ENCODE measurements at regions not wholly inside any gene's neighbourhood (a gene's known extent, or its start where the extent isn't known, plus 50 kb on each side); places are given as distances from the start of the nearest gene placed in this dataset.

GRCh38 chr17:27973258-27974044 lies 69.0 kb upstream of the NLK start:
- no peak for DNase-seq (ENCODE audit: low read depth)

- no peak for DNase-seq (ENCODE audit: low read depth)
Measured at GRCh38 chr17:27974045-27974436, 68.4 kb upstream of the NLK start.

- DNase-seq (ENCODE audit: low read depth) = no peak
Measured at GRCh38 chr17:27974531-27975145, 67.8 kb upstream of the NLK start.

- DNase-seq (ENCODE audit: low read depth) = no peak
Measured at GRCh38 chr17:27975146-27976011, 67.1 kb upstream of the NLK start.

GRCh38 chr17:27976331-27976730 lies 66.1 kb upstream of the NLK start:
- no peak for DNase-seq (ENCODE audit: low read depth)

- no peak for DNase-seq (ENCODE audit: low read depth)
Measured at GRCh38 chr17:27977751-27978688, 64.5 kb upstream of the NLK start.

GRCh38 chr17:27978689-27979175 lies 63.7 kb upstream of the NLK start:
- no peak for DNase-seq (ENCODE audit: low read depth)

- DNase-seq (ENCODE audit: low read depth) = no peak
Measured at GRCh38 chr17:27980043-27980442, 62.4 kb upstream of the NLK start.

- no peak for DNase-seq (ENCODE audit: low read depth)
Measured at GRCh38 chr17:27981978-27982377, 60.5 kb upstream of the NLK start.

- DNase-seq (ENCODE audit: low read depth) = no peak
Measured at GRCh38 chr17:27982688-27983087, 59.8 kb upstream of the NLK start.

- no peak for DNase-seq (ENCODE audit: low read depth)
Measured at GRCh38 chr17:27983853-27984252, 58.6 kb upstream of the NLK start.

GRCh38 chr17:27984404-27984803 lies 58.1 kb upstream of the NLK start:
- DNase-seq (ENCODE audit: low read depth) = no peak

- DNase-seq (ENCODE audit: low read depth) = no peak
Measured at GRCh38 chr17:27984816-27985215, 57.7 kb upstream of the NLK start.

GRCh38 chr17:27985306-27985705 lies 57.2 kb upstream of the NLK start:
- DNase-seq (ENCODE audit: low read depth) = no peak

GRCh38 chr17:27985736-27986399 lies 56.6 kb upstream of the NLK start:
- no peak for DNase-seq (ENCODE audit: low read depth)

GRCh38 chr17:27986805-27987684 lies 55.4 kb upstream of the NLK start:
- DNase-seq (ENCODE audit: low read depth) = peak; percentile 83

- no peak for DNase-seq (ENCODE audit: low read depth)
Measured at GRCh38 chr17:27989046-27989445, 53.4 kb upstream of the NLK start.

- DNase-seq (ENCODE audit: low read depth) = no peak
Measured at GRCh38 chr17:27990100-27990499, 52.4 kb upstream of the NLK start.

- no peak for DNase-seq (ENCODE audit: low read depth)
Measured at GRCh38 chr17:27990979-27991378, 51.5 kb upstream of the NLK start.

GRCh38 chr17:27991462-27991993 lies 50.9 kb upstream of the NLK start:
- no peak for DNase-seq (ENCODE audit: low read depth)

Measured in CMK (cell line).